Fibroblast of mammary gland (primary cell): ENCODE measurements at regions not wholly inside any gene's neighbourhood (a gene's known extent, or its start where the extent isn't known, plus 50 kb on each side); places are given as distances from the start of the nearest gene placed in this dataset.

Experiments used
- DNase-seq: peaks from one replicate; pipeline ENCODE4 v3.0.0-alpha.2; 2010; ENCODE audit warnings: low read depth
- H3K4me3 ChIP-seq: 2 replicates; pipeline ENCODE4 v1.5.1; 2011; ENCODE audit warnings: low read depth, mild to moderate bottlenecking, low read length, moderate library complexity; ENCODE audit not compliant: control insufficient read depth
- CTCF ChIP-seq: conservative IDR thresholded peaks from 2 replicates; pipeline ENCODE4 v1.5.1; 2011; ENCODE audit warnings: low read depth, low read length, inconsistent platforms; ENCODE audit not compliant: control insufficient read depth, insufficient read depth

DNA sequence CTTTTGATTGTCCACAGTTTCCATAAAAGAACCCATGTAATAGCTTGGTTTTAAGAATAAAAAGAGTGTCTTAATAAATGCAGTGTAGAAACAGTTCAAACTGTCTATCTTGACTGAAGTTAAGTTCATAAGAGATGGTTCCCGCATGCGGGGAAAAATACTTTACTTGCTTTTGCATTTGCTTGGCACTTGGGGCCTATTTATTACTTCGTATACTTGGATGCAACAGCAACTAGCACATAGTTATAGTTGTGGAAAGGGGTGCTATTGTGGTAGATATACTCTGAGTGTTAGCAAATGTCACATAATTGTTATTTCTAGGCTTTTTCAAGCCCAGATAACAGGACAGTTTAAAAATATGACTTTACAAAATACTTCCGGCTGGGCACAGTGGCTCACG lies 97.7 kb upstream of the HMGCLL1 start:
- DNase-seq: no peak
- no peak for TF ChIP-seq CTCF

GRCh38 chr6:55675941-55676340 lies 96.9 kb upstream of the HMGCLL1 start:
- DNase-seq: no peak
- TF ChIP-seq CTCF: no peak
- no peak overlapping the region for H3K4me3 ChIP-seq

More for the DNA sequence above, 97.7 kb upstream of the HMGCLL1 start:
- H3K4me3 ChIP-seq: no peak overlapping the region

- H3K4me3 ChIP-seq: no peak overlapping the region
- DNase-seq: no peak
- no peak for TF ChIP-seq CTCF
Observed at GRCh38 chr6:55674672-55675071, 95.7 kb upstream of the HMGCLL1 start.

GRCh38 chr6:55670850-55671413 lies 91.9 kb upstream of the HMGCLL1 start:
- no peak for DNase-seq
- H3K4me3 ChIP-seq: no peak overlapping the region
- TF ChIP-seq CTCF: no peak

- no peak overlapping the region for H3K4me3 ChIP-seq
- TF ChIP-seq CTCF: no peak
- no peak for DNase-seq
Observed at GRCh38 chr6:55669028-55669427, 90.0 kb upstream of the HMGCLL1 start.

- H3K4me3 ChIP-seq: no peak overlapping the region
- no peak for TF ChIP-seq CTCF
- peak; percentile 38 for DNase-seq
Observed at GRCh38 chr6:55668591-55668990, 89.6 kb upstream of the HMGCLL1 start.

DNA sequence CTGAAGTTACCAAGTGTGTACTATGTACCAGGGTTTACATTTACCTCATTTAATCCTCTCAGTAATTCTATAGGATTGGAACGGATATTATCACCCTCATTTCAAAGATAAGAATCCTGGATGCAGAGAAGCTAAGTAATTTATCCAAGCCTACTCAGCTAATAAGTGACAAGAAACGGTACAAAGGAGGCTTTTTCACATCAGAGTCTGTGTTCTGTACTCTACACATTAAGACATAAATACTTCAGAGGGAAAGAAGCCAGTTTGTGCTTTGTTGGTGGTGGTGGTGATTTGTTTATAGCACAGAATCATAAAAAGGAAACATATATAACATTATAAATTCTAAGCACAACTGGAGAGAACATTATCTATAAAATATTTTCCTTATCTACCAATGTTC lies 88.3 kb upstream of the HMGCLL1 start:
- no peak overlapping the region for H3K4me3 ChIP-seq
- no peak for DNase-seq
- no peak for TF ChIP-seq CTCF
